NCI-H1930 (cell line): ENCODE measurements at regions not wholly inside any gene's neighbourhood (a gene's known extent, or its start where the extent isn't known, plus 50 kb on each side); places are given as distances from the start of the nearest gene placed in this dataset.

Source experiments
- DNase-seq, 2 experiments: peaks; one replicate each; lab custom pipeline; 2025; lab: John Stamatoyannopoulos, UW

GRCh38 chr6:129911732-129912131 is 50.6 kb upstream of the TMEM244 start:
- no peak for DNase-seq
